HG03439 (cell line): ENCODE measurements at regions not wholly inside any gene's neighbourhood (a gene's known extent, or its start where the extent isn't known, plus 50 kb on each side); places are given as distances from the start of the nearest gene placed in this dataset.

Experiments
- ATAC-seq: cut with Tn5 transposase; IDR thresholded peaks from one replicate; pipeline ENCODE4 v1.9.1; 2021; ENCODE audit warnings: mild to moderate bottlenecking, moderate library complexity; ENCODE audit not compliant: unreplicated experiment

DNA sequence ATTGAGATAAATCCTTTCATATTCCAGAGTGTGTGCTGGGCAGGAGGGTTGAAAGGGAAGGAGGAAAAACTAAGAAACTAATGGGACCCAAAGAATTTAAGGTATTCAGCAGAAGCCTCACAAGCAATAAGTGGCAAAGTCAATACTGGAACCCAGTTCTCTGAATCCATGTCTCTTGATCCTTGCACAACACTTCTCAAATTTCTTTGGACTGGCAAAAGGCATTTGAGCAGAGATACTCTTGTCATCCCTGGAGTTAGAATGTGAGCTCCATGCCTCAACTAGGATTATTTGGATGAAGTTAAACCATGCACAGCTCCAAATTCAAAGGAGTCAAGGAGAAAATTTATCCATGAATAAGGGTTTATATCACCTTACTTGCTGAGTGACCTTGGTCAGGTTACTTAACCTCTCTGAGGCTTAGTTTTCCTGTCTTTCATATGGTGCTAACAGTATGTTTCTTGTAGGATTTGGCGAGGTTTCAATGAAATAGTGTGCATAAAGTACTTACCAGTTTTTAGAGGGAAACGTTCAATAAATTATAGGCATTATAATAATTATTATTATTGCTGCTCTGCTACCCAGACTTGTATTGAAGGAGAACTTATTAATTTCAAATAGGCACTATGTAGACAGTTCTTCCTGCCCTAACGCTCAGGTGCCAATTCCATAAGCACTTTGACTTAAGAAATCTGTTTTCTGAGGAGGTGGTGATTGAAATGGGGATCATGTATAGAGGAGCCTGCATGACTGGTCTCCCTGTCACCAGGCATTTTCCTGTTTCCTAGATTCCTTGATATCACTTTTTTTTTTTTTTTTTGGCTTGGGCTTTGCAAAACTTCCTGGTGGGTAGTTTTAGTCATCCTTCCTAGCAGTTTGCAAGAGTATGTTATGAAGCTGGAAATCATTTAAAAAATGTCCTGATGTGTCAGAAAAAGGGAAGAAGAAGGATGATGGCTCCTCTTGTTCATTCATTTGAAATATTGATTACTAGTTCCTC lies 125.0 kb upstream of the JUN start:
- no peak for ATAC-seq

DNA sequence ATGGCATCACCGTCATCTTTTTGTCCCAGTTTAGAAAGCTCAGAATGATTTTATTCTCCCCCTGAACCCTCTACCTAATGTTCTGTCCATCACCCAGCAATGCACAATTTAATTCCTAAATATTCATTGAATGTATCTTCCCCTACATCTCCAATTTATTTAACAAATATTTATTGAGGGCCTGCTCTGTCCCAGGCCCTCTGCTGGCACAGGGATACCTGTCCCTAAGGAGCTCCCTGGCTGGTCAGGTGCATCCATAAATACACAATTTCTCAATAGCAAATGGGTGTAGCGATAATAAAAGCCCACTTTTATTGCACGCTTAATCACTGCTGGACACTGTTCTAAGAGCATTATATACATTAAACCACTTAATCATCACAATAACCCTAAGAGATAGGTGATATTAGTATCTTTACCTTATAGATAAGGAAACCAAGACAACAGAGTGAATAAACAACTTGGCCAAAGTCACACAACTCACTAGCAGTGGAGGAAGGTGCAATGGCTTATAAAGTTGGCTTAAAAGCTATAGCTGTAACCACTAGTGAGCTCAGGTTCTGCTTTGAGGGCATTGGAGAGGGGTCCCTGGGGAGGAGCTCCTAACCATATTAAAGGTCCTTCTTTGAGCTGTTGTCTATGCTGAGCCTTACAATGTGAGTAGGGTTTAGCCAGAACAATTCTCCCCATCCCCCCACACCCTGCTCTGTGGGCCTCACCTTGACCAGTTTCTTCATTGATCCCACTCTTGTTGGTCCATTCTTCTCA lies 126.3 kb upstream of the JUN start:
- ATAC-seq, result no peak

DNA sequence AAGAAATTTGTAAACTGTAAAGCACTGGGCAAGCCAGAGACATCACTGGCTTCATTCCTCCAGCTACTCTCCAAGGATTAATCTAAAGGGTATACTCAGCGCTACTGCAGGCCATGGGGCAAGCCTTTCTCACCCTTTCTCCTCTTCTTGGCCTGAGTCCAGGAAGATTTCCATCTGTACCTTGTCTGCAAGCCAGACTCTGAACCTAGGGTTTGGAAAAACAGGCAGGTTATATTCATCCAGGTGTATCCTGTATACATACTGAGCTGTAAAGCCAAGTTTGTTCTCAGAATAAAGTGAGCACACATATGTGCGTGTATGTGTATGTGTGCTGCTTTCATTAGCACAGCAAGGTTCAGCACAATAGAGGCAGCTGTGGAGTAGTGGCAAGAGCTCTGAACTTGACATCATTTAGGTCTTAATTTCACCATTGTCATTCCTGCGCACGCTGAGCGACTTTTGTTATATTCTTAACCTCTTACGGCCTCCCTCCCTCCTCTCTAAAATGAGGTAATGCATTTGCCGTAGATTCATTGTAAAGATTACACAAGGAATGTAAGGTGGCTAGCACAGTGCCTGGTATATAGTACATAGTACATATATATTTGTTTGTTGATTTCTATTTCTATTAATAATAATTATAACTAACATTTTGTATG lies 128.1 kb upstream of the JUN start:
- ATAC-seq, result no peak

DNA sequence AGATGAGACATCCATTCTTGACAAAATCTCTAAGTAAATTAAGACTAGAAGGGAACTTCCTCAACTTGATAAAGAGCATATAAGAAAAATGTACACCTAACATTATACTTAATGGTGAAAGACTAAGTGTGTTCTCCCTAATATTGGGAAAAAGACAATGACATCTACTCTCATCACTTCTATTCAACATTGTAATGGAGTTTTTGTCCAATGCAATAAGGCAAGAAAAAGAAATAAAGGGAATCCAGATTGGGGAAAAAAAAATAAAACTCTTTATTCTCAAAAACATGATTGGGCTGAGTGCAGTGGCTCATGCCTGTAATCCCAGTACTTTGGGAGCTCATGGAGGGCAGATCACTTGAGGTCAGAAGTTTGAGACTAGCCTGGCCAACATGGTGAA lies 131.1 kb upstream of the JUN start:
- ATAC-seq, result no peak

DNA sequence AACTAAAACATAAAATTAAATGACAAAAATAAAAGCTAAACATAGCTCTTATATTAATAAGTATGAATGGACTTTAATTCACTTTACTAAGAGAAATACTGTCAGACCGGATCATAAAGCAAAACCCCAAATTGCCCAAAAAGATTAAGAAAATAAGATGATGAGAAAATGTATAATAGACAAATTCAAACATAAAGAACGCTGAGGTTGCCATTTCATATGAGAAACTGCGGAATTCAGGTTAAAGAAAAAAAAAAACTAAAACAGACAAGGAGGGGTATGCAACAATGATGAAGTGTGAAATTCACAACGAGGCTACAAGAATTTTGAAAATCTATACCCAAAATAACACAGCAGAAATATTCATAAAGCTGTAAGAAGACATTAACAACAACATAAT lies 133.6 kb upstream of the JUN start:
- no peak for ATAC-seq

DNA sequence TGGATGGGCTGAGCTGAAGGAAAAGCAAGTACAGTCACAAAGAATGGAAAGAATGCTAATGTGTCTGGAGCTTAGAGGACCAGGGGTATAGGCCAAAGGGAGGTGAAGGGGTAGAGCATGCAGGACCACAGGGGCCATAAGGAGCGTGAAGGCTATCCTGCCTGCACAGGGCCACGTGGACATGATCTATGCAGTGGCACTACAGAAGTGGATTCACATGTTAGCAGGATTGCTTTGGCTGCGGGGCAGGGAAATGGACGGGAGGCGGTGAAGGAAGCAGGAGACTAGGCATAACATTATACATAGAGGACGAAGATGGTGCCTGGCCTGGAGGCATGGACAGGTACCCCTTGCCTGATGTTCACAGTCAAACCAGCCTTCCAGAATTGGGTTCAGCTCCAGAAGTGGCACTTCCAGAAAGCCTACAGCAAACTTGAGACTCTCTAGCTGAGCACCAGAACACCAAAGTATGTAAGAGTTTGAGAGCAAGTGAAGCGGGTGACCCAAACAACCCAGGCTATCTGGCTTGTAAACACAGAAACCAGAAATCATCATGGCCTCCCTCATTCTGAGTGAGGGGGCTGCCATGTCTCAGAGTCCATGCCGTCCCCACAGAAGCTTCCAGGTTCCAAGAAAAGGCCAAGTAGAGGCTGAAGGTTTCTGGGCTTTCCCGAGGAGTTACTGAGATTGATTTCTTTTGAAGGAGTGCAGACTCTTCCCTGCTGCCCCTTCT lies 135.5 kb upstream of the JUN start:
- no peak for ATAC-seq

DNA sequence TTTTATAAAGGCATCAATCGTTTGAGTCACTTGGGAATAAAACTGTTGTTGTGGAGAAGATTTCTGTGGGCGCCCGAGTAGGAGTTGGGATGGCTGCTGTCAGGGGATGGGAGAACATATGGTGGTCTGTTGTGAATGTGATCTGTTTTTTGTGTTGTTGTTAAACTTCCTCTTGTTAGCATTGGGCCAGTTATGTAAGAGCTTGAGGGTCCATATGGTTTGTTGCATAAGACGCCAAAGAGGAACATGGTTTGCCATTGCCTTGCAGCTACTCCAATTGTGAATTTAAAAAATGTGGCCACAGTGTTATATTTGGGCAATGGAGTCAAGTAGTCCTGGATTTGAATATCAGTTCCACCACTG lies 136.1 kb upstream of the JUN start:
- ATAC-seq, result no peak

DNA sequence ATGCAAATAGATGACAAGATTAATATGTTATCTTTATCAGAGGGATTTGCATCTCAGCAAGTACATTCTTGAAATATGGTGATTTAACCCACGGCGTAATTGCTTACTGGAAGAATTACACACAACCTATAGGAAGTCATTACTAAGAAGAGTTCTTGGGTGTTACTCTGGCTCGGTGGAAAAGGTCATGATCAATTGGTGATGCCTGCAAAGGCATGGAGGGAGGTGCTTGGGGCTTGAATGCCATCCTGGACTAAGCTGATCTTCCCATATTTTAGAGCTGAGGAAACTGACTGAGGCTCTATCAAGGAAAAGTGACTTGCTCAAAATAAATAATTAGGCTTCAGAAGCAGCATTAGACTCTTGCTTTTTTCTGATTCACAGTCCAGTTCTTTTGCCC lies 137.5 kb upstream of the JUN start:
- ATAC-seq, result no peak

DNA sequence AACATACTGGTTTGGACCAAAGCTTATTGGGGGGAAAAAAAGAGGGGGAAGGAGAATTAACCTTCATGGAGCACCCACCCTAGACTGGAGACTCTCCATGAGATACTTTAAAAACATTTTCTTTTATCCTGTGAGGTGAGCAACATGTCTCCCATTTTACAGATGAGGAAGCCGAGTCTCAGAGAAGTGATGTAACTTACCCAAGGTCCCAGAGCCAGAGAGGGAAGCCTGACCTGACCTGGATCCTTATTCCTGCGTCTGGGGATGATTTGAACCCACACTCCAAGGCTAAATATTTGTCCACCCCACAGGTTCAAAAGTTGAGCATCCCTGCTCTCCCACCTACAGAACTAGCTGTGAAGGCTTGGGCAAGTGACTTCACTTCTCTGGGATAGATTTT lies 137.9 kb upstream of the JUN start:
- no peak for ATAC-seq

DNA sequence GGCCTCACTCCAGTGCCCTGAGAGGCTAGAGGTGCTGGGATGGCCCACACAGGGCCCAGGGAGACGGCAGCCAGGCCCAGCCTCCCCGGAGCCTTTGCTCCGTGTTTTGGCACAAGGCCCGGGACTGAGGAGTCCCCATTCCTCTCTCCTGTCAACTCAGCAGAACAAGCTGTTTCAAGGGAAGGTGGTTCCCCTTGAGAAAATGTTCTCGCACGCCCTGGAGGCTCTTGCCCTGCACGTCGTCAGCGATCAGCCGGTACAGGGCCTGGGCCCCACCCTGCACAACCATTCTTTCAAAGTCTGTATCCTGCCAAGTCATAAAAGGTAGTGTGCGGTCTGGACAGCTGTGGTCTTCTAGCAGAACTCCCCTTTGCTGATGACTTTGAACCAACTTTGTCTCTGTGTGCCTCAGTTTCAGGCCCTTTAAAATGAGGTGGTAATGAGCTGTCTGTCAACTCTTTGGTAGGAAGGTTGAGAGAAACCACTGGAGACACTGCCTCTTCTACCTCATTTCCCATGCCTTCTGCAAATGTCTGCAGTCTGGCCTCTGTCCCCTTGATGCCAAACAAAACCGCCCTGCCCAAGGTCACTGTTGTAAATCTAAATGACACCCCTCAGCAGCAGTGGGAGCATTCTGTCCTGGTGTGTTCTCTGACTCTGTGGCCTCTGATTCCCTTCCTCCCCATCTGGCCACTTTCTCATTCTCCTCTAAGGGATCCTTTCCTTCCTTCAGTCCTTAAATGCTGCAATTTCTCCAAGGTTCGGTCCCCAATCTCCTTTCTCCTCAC lies 138.6 kb upstream of the JUN start:
- peak; percentile 54 for ATAC-seq

DNA sequence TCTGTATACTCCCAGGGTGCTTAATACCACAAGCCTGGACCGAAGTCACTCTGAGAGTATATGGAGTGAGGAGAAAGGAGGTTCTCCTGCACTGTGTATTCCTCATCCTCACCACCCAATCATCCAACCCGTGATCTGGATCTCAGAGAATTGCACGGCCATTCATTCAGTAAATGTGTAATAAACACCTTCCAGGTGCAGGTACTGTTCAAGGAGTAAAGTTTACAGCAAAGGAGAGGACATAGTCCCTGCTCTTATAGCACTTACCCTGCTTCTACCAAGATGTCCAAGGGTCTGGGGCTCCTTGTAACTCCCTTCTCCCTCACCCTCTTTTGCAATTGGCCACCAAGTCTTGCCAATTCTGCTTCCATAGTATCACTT lies 139.2 kb upstream of the JUN start:
- ATAC-seq, result no peak

DNA sequence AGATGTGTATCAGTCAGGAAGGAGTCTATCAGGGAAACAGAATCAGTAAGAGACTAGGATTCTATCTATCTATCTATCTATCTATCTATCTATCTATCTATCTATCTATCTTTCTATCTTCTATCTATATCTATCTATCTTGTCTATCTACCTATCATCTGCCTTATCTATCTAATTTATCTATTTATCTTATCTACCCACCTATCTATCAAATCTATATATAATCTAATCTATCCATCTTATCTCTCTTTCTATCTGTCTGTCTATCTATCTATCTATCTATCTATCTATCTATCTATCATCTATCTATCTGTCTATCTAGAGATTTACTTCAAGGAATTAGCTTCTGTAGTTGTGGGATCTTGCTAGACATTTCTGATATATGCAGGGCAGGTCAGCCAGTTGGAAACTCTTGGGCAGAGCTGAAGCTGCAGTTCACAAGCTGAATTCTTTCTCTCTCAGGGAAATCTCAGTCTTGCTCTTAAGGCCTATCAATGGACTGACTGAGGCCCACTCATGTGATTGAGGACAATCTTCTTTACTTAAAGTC lies 140.2 kb upstream of the JUN start:
- no peak for ATAC-seq

DNA sequence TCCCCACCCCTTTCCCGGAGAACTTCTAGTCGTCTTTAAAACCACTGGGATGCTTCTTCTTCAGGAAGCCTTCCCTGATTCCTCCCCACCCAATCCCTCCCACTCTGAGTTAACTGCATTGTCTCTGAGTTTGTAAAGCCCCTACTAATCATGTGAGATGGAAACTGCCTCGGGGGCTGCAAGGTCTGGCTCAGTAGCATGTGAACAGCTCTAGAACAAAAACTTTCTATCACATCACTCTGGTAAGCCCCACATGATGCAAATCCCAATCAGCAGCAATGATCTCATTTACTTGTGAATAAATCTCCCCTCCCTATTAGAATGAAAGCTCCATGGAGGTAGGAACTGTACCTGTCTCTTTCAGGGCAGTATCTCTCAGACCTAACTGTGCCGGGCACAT lies 141.0 kb upstream of the JUN start:
- no peak for ATAC-seq

DNA sequence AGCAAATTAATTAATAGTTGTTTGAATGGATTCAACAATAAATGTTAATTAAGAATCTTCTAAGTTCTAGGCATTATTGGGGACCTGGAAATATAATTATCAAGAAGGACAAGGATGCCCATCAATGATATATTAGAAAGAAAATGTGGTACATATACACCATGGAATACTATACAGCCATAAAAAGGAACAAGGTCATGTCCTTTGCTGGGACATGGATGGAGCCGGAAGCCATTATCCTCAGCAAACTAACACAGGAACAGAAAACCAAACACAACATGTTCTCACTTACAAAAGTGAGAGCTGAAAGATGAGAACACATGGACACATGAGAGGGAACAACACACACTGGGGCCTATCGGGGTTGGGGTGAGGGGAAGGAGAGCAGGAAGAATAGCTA lies 141.4 kb upstream of the JUN start:
- ATAC-seq, result no peak

DNA sequence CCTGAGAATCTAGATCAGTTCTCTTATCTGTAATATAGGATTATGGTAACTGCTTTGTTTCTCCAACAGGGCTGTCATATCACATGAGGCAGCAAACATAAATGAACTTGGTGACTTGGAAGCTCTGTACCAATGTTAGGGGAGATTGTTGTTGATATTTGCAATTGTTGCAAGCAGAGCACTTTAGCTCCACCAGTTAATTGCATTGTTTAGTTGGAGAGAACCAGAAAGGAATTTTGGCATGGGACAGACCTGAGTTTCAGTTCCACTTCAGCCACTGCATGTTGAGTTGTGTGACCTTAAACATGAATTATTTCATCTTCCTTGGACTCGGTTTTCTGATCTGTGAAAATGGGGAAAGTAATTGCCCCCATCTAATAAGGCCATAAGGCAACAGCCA lies 142.3 kb upstream of the JUN start:
- no peak for ATAC-seq

DNA sequence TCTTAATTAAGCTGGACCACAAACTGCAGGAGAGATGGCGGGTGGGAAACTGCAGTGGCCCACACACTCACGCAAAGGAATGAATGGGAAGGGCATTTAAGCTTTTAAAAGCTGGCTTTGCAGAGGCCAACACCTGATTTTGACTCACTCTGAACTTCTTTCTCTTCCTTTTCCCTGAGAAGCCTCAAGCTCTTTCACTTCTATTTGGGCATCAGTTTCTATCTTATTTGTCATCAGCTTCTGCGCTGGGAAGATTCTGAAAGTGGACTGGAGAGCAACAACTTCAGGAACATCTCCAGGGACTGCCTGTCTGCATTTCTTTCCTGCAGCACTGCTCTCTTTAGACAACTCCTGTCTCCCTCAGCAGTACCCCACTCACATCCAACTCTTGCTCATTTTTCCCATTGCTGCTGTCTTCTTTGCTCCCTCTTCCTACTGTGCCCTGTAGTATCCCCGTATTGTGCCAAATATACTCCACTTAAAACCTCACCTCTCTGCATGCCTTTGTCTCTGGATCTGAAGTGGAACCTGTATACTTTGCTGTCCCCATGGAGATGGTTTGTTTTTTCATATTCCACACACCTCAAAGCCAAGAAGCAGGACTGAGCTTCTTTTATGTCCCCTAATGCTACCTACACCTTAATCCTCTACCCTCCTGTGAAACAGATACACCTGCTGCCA lies 143.3 kb upstream of the JUN start:
- no peak for ATAC-seq

DNA sequence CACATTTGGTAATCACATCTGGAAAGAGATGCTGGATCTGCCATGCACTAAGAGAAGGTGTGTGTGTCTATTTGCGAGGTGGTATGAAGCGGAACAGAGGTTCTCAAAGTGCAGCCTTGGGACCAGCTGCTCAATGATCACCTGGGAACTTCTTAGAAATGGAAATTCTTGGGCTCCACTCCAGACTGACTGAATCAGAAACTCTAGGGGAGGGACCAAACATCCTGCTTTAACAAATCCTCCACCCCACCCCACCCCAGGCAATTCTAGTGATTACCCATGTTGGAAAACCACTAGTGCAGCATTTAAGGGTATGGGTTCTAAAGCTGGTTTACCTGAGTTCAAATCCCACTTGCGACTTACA lies 143.9 kb upstream of the JUN start:
- ATAC-seq, result no peak

DNA sequence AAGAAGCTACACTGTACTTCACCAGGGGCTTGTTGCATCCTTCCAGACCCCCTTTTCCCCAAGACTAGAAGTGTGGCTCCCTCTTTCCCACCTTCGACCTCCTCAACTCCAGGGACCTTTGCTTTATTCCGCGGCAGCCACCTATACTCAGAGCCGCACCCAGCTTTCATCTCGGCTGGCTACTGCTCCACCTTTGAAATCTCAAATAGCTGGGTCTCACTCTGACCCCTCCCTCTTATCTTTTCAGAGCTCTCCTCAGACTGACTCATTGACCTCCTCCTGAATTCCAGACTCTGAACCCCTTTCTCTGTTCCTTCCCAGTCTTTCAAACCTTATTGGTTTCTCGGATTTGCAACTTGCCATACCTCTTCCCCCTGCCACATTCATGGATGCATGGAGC lies 144.7 kb upstream of the JUN start:
- ATAC-seq, result no peak

DNA sequence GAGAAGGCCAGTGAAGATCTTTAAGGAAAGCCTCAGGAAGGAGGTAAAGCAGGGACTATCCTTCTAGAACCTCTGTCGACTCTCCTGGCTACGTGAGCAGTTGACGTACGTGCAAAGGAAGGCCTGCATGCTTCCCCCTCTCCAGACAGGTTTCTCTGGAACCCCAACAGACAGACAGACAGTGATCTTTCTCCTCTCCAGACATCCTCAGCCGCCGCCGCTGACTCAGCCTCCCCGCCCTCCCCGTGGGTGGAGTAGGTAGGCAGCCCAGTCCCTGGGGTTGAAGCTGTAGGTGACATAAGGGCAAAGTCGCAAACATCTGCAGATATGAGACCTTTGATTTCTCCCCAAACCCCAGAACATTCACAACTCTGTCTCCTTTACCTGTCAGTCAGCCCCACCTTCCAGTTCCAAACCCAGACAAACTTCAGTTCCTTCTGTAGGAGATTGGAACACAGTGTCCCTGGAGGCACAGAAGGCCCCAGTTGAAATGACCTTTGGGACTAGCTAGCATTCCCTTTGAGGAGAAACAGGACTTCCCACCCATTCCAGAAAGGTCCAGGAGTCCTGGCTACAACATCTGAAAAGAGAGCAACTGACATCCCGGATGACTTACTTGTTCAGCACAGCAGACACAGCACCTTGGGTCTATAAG lies 146.0 kb upstream of the JUN start:
- no peak for ATAC-seq
